HL-60 (cell line): ENCODE measurements at regions not wholly inside any gene's neighbourhood (a gene's known extent, or its start where the extent isn't known, plus 50 kb on each side); places are given as distances from the start of the nearest gene placed in this dataset.

Experiments
- DNase-seq, 2 experiments: peaks; one replicate each; pipeline ENCODE4 v3.0.0-alpha.2; 2010 to 2020; ENCODE audit warnings: low read depth in 1 of 2, low spot score in 1 of 2
- H3K27ac ChIP-seq: fragments of 250-450 bp; sonication (Bioruptor Pico); replicated peaks from 2 replicates; pipeline ENCODE4 v1.5.1; 2020; ENCODE audit warnings: mild to moderate bottlenecking, moderate library complexity
- H3K27me3 ChIP-seq: fragments of 250-450 bp; sonication (Bioruptor Pico); 2 replicates; pipeline ENCODE4 v1.5.1; 2021; ENCODE audit warnings: mild to moderate bottlenecking, moderate library complexity; ENCODE audit not compliant: insufficient read depth, poor library complexity, severe bottlenecking
- H3K4me3 ChIP-seq: replicated peaks from 2 replicates; pipeline ENCODE4 v1.5.1; 2011; ENCODE audit warnings: mild to moderate bottlenecking, control low read depth, low read length; ENCODE audit not compliant: insufficient read depth
- GABPA ChIP-seq: IDR thresholded peaks from 2 replicates; pipeline ENCODE4 v1.6.1; 2012; ENCODE audit warnings: low read depth
- POLR2AphosphoS5 ChIP-seq: IDR thresholded peaks from 2 replicates; pipeline ENCODE4 v1.6.1; 2012; ENCODE audit warnings: low read depth
- SPI1 ChIP-seq: IDR thresholded peaks from 2 replicates; pipeline ENCODE4 v1.6.1; 2012; ENCODE audit warnings: low read depth, mild to moderate bottlenecking, borderline replicate concordance
- TF ChIP-seq, protein P1 (sequence below): IDR thresholded peaks from one replicate; pipeline ENCODE4 v1.5.1; 2011; ENCODE audit warnings: low read length, control low read depth, inconsistent platforms; ENCODE audit not compliant: insufficient read depth
- TF ChIP-seq, protein P2 (sequence below): IDR thresholded peaks from 2 replicates; pipeline ENCODE4 v1.6.1; 2012; ENCODE audit warnings: low read depth; ENCODE audit not compliant: insufficient replicate concordance

DNA sequence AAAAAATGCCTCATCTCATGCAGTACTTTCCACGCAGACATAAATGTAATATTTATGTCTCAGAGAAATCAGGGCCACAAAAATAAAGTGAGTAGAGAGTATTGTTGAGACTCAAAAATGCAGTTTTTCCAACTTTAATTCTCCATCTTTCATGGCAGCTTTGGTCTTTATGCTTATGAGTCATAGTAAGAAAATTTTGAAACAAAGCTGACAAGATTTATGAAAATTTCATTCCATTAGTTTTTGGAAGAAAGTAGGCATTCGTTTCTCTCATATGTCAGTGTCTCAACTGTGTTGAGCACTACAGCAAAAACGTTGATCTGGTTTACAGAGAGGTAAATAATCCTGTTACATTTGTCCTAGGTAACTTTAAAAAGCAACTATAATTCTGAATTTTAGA lies 656.8 kb downstream of the IQCM start:
- no peak for DNase-seq
- Histone ChIP-seq H3K27ac (no peak overlapping the region), H3K27me3 (no peaks in the 10 kb centered on the region), H3K4me3 (no peak overlapping the region)
- no peak for TF ChIP-seq SPI1

DNA sequence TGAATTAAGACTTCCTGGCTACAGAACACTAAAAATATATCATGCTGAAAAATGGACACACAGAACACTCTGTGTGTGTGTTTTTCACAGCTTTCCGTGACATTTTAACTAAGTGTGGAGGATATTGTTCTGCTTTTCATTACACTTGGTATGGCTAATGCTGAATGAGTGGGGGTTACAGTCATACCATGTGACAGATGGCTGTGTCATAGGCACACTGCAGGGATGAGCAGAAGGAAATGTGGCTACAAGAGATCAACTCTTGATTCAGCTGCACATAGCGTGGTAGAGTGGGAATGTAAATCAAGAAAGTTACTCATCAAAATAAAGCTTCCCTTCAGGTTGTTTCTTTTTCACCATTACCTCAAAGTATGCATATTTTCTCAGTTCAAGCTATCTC lies 669.8 kb downstream of the IQCM start:
- TF ChIP-seq, protein P1, sequence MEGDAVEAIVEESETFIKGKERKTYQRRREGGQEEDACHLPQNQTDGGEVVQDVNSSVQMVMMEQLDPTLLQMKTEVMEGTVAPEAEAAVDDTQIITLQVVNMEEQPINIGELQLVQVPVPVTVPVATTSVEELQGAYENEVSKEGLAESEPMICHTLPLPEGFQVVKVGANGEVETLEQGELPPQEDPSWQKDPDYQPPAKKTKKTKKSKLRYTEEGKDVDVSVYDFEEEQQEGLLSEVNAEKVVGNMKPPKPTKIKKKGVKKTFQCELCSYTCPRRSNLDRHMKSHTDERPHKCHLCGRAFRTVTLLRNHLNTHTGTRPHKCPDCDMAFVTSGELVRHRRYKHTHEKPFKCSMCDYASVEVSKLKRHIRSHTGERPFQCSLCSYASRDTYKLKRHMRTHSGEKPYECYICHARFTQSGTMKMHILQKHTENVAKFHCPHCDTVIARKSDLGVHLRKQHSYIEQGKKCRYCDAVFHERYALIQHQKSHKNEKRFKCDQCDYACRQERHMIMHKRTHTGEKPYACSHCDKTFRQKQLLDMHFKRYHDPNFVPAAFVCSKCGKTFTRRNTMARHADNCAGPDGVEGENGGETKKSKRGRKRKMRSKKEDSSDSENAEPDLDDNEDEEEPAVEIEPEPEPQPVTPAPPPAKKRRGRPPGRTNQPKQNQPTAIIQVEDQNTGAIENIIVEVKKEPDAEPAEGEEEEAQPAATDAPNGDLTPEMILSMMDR, result no peak
- no peak for TF ChIP-seq SPI1
- TF ChIP-seq POLR2AphosphoS5, result no peak
- TF ChIP-seq GABPA, result no peak
- TF ChIP-seq, protein P2, sequence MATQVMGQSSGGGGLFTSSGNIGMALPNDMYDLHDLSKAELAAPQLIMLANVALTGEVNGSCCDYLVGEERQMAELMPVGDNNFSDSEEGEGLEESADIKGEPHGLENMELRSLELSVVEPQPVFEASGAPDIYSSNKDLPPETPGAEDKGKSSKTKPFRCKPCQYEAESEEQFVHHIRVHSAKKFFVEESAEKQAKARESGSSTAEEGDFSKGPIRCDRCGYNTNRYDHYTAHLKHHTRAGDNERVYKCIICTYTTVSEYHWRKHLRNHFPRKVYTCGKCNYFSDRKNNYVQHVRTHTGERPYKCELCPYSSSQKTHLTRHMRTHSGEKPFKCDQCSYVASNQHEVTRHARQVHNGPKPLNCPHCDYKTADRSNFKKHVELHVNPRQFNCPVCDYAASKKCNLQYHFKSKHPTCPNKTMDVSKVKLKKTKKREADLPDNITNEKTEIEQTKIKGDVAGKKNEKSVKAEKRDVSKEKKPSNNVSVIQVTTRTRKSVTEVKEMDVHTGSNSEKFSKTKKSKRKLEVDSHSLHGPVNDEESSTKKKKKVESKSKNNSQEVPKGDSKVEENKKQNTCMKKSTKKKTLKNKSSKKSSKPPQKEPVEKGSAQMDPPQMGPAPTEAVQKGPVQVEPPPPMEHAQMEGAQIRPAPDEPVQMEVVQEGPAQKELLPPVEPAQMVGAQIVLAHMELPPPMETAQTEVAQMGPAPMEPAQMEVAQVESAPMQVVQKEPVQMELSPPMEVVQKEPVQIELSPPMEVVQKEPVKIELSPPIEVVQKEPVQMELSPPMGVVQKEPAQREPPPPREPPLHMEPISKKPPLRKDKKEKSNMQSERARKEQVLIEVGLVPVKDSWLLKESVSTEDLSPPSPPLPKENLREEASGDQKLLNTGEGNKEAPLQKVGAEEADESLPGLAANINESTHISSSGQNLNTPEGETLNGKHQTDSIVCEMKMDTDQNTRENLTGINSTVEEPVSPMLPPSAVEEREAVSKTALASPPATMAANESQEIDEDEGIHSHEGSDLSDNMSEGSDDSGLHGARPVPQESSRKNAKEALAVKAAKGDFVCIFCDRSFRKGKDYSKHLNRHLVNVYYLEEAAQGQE, result no peak
- Histone ChIP-seq H3K27ac (no peak overlapping the region), H3K27me3 (no peaks in the 10 kb centered on the region), H3K4me3 (no peak overlapping the region)
- no peak for DNase-seq

DNA sequence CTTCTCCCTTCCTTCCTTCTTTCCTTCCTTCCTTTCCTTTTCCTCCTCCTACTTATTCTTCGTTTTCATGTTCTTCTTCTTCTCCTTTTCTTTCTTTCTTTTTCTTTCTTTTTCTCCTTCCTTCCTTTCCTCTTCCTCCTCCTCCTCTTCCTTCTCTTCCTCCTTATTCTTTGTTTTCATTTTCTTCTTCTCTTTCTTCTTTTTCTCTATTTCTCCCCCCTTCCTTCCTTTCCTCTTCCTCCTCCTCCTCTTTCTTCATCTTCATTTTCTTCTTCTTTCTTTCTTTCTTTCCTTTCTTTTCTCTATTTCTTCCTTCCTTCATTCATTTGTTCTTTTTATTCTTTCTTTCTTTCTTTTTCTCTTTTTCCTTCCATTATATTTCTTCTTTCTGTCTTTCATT lies 671.6 kb downstream of the IQCM start:
- Histone ChIP-seq H3K27me3 (no peaks in the 10 kb centered on the region), H3K4me3 (no peak overlapping the region), H3K27ac (no peak overlapping the region)
- TF ChIP-seq SPI1 (no peak), GABPA (no peak)
- TF ChIP-seq, protein P1, result no peak
- TF ChIP-seq, protein P2, result no peak
- DNase-seq, result no peak

DNA sequence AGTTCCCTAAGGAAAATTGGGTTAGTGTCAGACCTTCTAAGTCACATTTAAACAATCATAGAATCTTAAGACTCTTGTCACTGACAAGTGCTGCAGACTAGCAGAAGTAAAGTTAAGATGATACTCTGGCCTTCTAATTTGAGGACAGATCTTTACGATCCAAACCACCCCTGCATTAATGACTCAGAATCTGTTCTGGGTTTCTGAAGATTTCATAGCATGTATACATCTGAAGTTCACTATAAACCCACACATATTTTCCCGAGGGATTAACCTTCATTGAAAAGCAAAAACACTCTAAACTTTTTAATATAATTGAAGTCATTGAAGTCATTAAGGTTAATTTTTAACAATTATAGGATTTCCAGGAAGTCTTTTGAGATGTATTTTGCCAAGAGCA lies 674.3 kb downstream of the IQCM start:
- no peaks in the 10 kb centered on the region for H3K27me3 ChIP-seq
- no peak overlapping the region for H3K27ac ChIP-seq
- TF ChIP-seq, protein P1, result no peak
- TF ChIP-seq SPI1 (no peak), GABPA (no peak), POLR2AphosphoS5 (no peak)
- TF ChIP-seq, protein P2, result no peak
- H3K4me3 ChIP-seq, result no peak overlapping the region
- DNase-seq, result no peak
